ENCODE measurements at regions not wholly inside any gene's neighbourhood (a gene's known extent, or its start where the extent isn't known, plus 50 kb on each side); places are given as distances from the start of the nearest gene placed in this dataset.

- no peaks in the 10 kb centered on the region for H3K36me3 ChIP-seq
- H3K4me3 ChIP-seq = no peak overlapping the region
- intact Hi-C loops (cut with DNase I) = no loop called here
- H3K27me3 ChIP-seq = no peaks in the 10 kb centered on the region
- no peak for TF ChIP-seq POLR2A (IDR thresholded peaks at IDR 0.05; ENCODE audit: low read depth)
- no peak for TF ChIP-seq CTCF (IDR thresholded peaks at IDR 0.05)
- no peak overlapping the region for H3K27ac ChIP-seq (replicated peaks in 1 of 4)
- no peaks in the 10 kb centered on the region for H3K9me3 ChIP-seq
- no peak for DNase-seq (ENCODE audit: extremely low spot score)
- H3K4me1 ChIP-seq = peaks cover 0 to 3% (median 0%) of the 10 kb centered on the region in 4 donors
- 86% methylated on average over 9 of the region's 9 CpGs for WGBS
Measured at GRCh38 chr2:8432706-8433336, 249.0 kb upstream of the ID2 start.

DNA sequence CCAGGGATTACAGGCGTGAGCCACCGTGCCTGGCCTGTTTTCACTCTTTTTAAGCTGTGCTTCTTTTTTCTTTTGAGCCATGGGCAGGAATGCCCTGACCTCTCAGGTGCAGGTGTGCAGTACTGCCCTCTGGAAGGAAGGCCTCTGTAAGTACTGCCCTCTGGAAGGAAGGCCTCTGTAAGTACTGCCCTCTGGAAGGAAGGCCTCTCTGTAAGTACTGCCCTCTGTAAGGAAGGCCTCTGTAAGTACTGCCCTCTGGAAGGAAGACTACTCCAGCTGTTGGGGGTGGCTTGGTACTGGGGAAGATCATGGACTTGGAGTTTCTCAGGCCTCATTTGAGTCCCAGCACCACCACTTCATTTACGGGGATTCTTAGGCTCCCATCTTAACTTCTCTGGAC is 248.5 kb upstream of the ID2 start:
- Histone ChIP-seq H3K36me3 (no peaks in the 10 kb centered on the region), H3K27me3 (no peaks in the 10 kb centered on the region), H3K9me3 (no peaks in the 10 kb centered on the region), H3K4me1 (peaks cover 0 to 3% (median under 1%) of the 10 kb centered on the region in 4 donors), H3K27ac (replicated peaks in 1 of 4) (no peak overlapping the region), H3K4me3 (no peak overlapping the region)
- no peak for TF ChIP-seq CTCF (IDR thresholded peaks at IDR 0.05)
- no peak for TF ChIP-seq POLR2AphosphoS5 (IDR thresholded peaks at IDR 0.05)
- TF ChIP-seq EP300 (IDR thresholded peaks at IDR 0.05) = no peak
- no peak for TF ChIP-seq POLR2A (IDR thresholded peaks at IDR 0.05; ENCODE audit: low read depth)
- intact Hi-C loops (cut with DNase I) = no loop called here
- 94% methylated on average over 3 of the region's 3 CpGs for WGBS
- DNase-seq (ENCODE audit: extremely low spot score) = no peak

DNA sequence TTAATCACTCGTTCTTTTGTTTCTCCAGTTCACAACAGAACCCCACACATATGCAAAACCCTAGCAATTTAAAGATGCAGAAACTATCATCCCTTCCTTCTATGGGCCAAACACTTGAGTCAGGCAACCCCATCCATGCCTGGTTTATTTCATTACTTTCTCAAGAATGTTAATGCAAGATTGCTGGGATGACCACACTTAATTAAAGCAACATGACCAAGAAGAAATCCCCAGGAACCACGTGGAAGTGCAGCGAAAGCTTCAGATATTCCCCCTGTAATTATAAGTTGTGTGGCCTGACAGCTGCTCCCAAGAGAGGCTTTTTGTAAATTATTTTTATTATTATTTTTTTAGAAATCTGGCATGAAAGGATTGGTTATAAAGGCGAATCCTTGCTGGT is 246.2 kb upstream of the ID2 start:
- intact Hi-C loops (cut with DNase I) = no loop called here
- TF ChIP-seq POLR2A (IDR thresholded peaks at IDR 0.05; ENCODE audit: low read depth) = no peak
- no peak for TF ChIP-seq CTCF (IDR thresholded peaks at IDR 0.05)
- no peak for TF ChIP-seq EP300 (IDR thresholded peaks at IDR 0.05)
- no peak for TF ChIP-seq POLR2AphosphoS5 (IDR thresholded peaks at IDR 0.05)
- H3K4me3 ChIP-seq = no peak overlapping the region
- H3K27ac ChIP-seq (replicated peaks in 1 of 4) = no peak overlapping the region
- H3K27me3 ChIP-seq = no peaks in the 10 kb centered on the region
- H3K36me3 ChIP-seq = no peaks in the 10 kb centered on the region
- H3K9me3 ChIP-seq = no peaks in the 10 kb centered on the region
- H3K4me1 ChIP-seq = peaks cover 0 to 9% (median 3%) of the 10 kb centered on the region in 4 donors
- DNase-seq (ENCODE audit: extremely low spot score) = no peak
- 82% methylated on average over 4 of the region's 4 CpGs for whole genome bisulfite sequencing

GRCh38 chr2:8436585-8436984 is 245.3 kb upstream of the ID2 start:
- Histone ChIP-seq H3K4me3 (no peak overlapping the region), H3K4me1 (peaks cover 0 to 9% (median 3%) of the 10 kb centered on the region in 4 donors), H3K36me3 (no peaks in the 10 kb centered on the region), H3K27ac (replicated peaks in 1 of 4) (no peak overlapping the region), H3K9me3 (no peaks in the 10 kb centered on the region), H3K27me3 (no peaks in the 10 kb centered on the region)
- DNase-seq (ENCODE audit: extremely low spot score) = no peak
- 96% methylated on average over 3 of the region's 3 CpGs for WGBS
- TF ChIP-seq POLR2AphosphoS5 (IDR thresholded peaks at IDR 0.05) (no peak), POLR2A (IDR thresholded peaks at IDR 0.05; ENCODE audit: low read depth) (no peak), EP300 (IDR thresholded peaks at IDR 0.05) (no peak), CTCF (IDR thresholded peaks at IDR 0.05) (no peak)
- intact Hi-C loops (cut with DNase I) = no loop called here

Data from esophagus muscularis mucosa (tissue), 4 donors.